COLO829 (cell line): ENCODE measurements at regions not wholly inside any gene's neighbourhood (a gene's known extent, or its start where the extent isn't known, plus 50 kb on each side); places are given as distances from the start of the nearest gene placed in this dataset.
"Not testable (repeated sequence)": the region's sequence is repeated elsewhere in the genome, so short reads cannot be mapped to it uniquely, and the experiment has no call there.

Experiments
- DNase-seq: peaks from one replicate; pipeline ENCODE4 v3.0.0; 2012; ENCODE audit warnings: low spot score

- DNase-seq = not testable (repeated sequence)
These were observed 394.3 kb downstream of the PTH2R start for GRCh38 chr2:208800887-208801286.

GRCh38 chr2:208807756-208808155 lies 401.2 kb downstream of the PTH2R start:
- no peak for DNase-seq

GRCh38 chr2:208811885-208812284 lies 405.3 kb downstream of the PTH2R start:
- DNase-seq = not testable (repeated sequence)

- DNase-seq = no peak
These were observed 412.6 kb downstream of the PTH2R start for GRCh38 chr2:208819190-208819589.

- peak; percentile 8 for DNase-seq
These were observed 413.6 kb downstream of the PTH2R start for GRCh38 chr2:208820014-208820688.

- no peak for DNase-seq
These were observed 420.5 kb downstream of the PTH2R start for GRCh38 chr2:208827109-208827508.

- DNase-seq = no peak
These were observed 421.1 kb downstream of the PTH2R start for GRCh38 chr2:208827549-208828221.

GRCh38 chr2:208830203-208830602 lies 423.6 kb downstream of the PTH2R start:
- no peak for DNase-seq

GRCh38 chr2:208847651-208848050 lies 441.1 kb downstream of the PTH2R start:
- peak; percentile 17 for DNase-seq

- DNase-seq = no peak
These were observed 448.1 kb downstream of the PTH2R start for GRCh38 chr2:208854717-208855116.

GRCh38 chr2:208867374-208867773 lies 460.8 kb downstream of the PTH2R start:
- DNase-seq = no peak

- DNase-seq = peak; percentile 49
These were observed 466.0 kb downstream of the PTH2R start for GRCh38 chr2:208872591-208872990.

GRCh38 chr2:208879666-208880065 lies 473.1 kb downstream of the PTH2R start:
- DNase-seq = no peak

GRCh38 chr2:208880171-208880570 lies 473.6 kb downstream of the PTH2R start:
- no peak for DNase-seq

- DNase-seq = no peak
These were observed 483.9 kb downstream of the PTH2R start for GRCh38 chr2:208890486-208890885.

- DNase-seq = no peak
These were observed 485.6 kb downstream of the PTH2R start for GRCh38 chr2:208892203-208892602.

GRCh38 chr2:208906330-208906729 lies 499.7 kb downstream of the PTH2R start:
- DNase-seq = no peak

- no peak for DNase-seq
These were observed 508.4 kb upstream of the MAP2 start for GRCh38 chr2:208915401-208915800.

- DNase-seq = no peak
These were observed 507.0 kb upstream of the MAP2 start for GRCh38 chr2:208916881-208917280.

- DNase-seq = not testable (repeated sequence)
These were observed 502.5 kb upstream of the MAP2 start for GRCh38 chr2:208921358-208921757.

GRCh38 chr2:208927867-208928266 lies 496.0 kb upstream of the MAP2 start:
- DNase-seq = no peak

GRCh38 chr2:208929139-208929864 lies 494.5 kb upstream of the MAP2 start:
- DNase-seq = peak; percentile 11

GRCh38 chr2:208929894-208930427 lies 493.9 kb upstream of the MAP2 start:
- no peak for DNase-seq
